ENCODE measurements at regions not wholly inside any gene's neighbourhood (a gene's known extent, or its start where the extent isn't known, plus 50 kb on each side); places are given as distances from the start of the nearest gene placed in this dataset.

- H3K9me3 ChIP-seq (ENCODE audit: insufficient read depth, low read depth, low read length): no peaks in the 10 kb centered on the region
- H3K9me2 ChIP-seq (replicated peaks; ENCODE audit: low read depth, low read length): no peaks in the 10 kb centered on the region
- no peaks in the 10 kb centered on the region for H4K20me1 ChIP-seq (ENCODE audit: insufficient read depth, low read length, poor library complexity, severe bottlenecking)
- no peak overlapping the region for H3K9ac ChIP-seq (ENCODE audit: low read depth, low read length, poor library complexity, severe bottlenecking)
- H3K79me2 ChIP-seq (ENCODE audit: insufficient read depth, low read length): no peaks in the 10 kb centered on the region
- no peak overlapping the region for H2AFZ ChIP-seq (ENCODE audit: low read length)
- no peaks in the 10 kb centered on the region for H3K36me3 ChIP-seq (ENCODE audit: insufficient read depth, low read length)
- TF ChIP-seq, protein P1, sequence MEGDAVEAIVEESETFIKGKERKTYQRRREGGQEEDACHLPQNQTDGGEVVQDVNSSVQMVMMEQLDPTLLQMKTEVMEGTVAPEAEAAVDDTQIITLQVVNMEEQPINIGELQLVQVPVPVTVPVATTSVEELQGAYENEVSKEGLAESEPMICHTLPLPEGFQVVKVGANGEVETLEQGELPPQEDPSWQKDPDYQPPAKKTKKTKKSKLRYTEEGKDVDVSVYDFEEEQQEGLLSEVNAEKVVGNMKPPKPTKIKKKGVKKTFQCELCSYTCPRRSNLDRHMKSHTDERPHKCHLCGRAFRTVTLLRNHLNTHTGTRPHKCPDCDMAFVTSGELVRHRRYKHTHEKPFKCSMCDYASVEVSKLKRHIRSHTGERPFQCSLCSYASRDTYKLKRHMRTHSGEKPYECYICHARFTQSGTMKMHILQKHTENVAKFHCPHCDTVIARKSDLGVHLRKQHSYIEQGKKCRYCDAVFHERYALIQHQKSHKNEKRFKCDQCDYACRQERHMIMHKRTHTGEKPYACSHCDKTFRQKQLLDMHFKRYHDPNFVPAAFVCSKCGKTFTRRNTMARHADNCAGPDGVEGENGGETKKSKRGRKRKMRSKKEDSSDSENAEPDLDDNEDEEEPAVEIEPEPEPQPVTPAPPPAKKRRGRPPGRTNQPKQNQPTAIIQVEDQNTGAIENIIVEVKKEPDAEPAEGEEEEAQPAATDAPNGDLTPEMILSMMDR (conservative IDR thresholded peaks at IDR 0.05; ENCODE audit: low read length): no peak
- no peak for TF ChIP-seq EZH2phosphoT487 (IDR thresholded peaks at IDR 0.05; ENCODE audit: borderline replicate concordance)
- H3F3A ChIP-seq (ENCODE audit: low read depth): no peaks in the 10 kb centered on the region
- no peak overlapping the region for H3K4me3 ChIP-seq (ENCODE audit: low read length, poor library complexity, severe bottlenecking)
- no peaks in the 10 kb centered on the region for H3K4me1 ChIP-seq (ENCODE audit: insufficient read depth, low read length, poor library complexity, severe bottlenecking)
- no peak overlapping the region for H3K4me2 ChIP-seq (ENCODE audit: low read depth, low read length, poor library complexity, severe bottlenecking)
- no peaks in the 10 kb centered on the region for H3K27me3 ChIP-seq (ENCODE audit: insufficient read depth, low read length, poor library complexity, severe bottlenecking)
These were observed 276.1 kb downstream of the GASK1B start for GRCh38 chr4:157896726-157897125.

DNA sequence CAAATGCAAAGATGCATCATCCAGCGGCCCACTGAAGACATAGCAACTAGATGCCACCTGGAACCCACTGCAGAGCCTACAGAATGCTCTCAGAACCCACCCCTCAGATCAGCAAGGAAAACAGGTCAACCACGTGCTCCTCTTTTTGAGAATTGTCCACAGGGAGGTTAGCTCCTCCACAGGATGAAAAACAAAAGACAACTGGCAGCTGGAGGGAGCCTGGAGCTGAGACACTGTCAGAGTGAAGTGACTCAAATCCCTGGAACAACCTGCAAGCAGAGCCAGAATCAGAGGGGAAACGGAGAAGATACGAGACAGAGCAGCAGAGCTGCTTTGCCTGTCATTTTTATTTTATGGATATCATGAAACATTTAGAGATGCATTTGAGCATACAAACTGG, 277.6 kb downstream of the GASK1B start:
- TF ChIP-seq, protein P1 (conservative IDR thresholded peaks at IDR 0.05; ENCODE audit: low read length): no peak
- no peak for TF ChIP-seq EZH2phosphoT487 (IDR thresholded peaks at IDR 0.05; ENCODE audit: borderline replicate concordance)
- Histone ChIP-seq H3K9me2 (replicated peaks; ENCODE audit: low read depth, low read length) (no peaks in the 10 kb centered on the region), H2AFZ (ENCODE audit: low read length) (no peak overlapping the region), H3K9me3 (ENCODE audit: insufficient read depth, low read depth, low read length) (no peaks in the 10 kb centered on the region), H3K27me3 (ENCODE audit: insufficient read depth, low read length, poor library complexity, severe bottlenecking) (no peaks in the 10 kb centered on the region), H3F3A (ENCODE audit: low read depth) (no peaks in the 10 kb centered on the region), H3K36me3 (ENCODE audit: insufficient read depth, low read length) (no peaks in the 10 kb centered on the region), H3K9ac (ENCODE audit: low read depth, low read length, poor library complexity, severe bottlenecking) (no peak overlapping the region), H3K4me2 (ENCODE audit: low read depth, low read length, poor library complexity, severe bottlenecking) (no peak overlapping the region), H4K20me1 (ENCODE audit: insufficient read depth, low read length, poor library complexity, severe bottlenecking) (no peaks in the 10 kb centered on the region), H3K79me2 (ENCODE audit: insufficient read depth, low read length) (no peaks in the 10 kb centered on the region), H3K4me1 (ENCODE audit: insufficient read depth, low read length, poor library complexity, severe bottlenecking) (no peaks in the 10 kb centered on the region), H3K4me3 (ENCODE audit: low read length, poor library complexity, severe bottlenecking) (no peak overlapping the region)

DNA sequence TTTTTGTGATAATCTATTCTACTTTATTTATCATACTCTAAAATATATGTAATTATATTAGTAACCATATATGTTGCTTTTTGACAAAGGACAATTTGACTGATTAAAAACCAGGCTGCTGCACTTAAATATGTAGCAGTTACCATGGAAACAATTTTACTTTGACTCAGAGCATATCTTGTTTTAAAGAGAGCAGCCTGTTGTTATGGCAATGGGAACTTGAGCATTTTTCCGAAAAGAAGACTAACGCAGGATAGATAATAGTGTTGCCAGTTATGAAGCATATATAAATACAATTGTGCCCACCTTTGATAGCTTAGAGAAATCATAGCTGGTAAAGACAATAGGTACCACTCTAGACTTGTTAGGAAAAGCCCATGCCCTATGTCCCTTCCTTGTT, 283.0 kb downstream of the GASK1B start:
- no peak overlapping the region for H3K4me2 ChIP-seq (ENCODE audit: low read depth, low read length, poor library complexity, severe bottlenecking)
- no peak overlapping the region for H3K9ac ChIP-seq (ENCODE audit: low read depth, low read length, poor library complexity, severe bottlenecking)
- no peaks in the 10 kb centered on the region for H3K36me3 ChIP-seq (ENCODE audit: insufficient read depth, low read length)
- no peaks in the 10 kb centered on the region for H3K9me3 ChIP-seq (ENCODE audit: insufficient read depth, low read depth, low read length)
- TF ChIP-seq EZH2phosphoT487 (IDR thresholded peaks at IDR 0.05; ENCODE audit: borderline replicate concordance): no peak
- TF ChIP-seq, protein P1 (conservative IDR thresholded peaks at IDR 0.05; ENCODE audit: low read length): no peak
- no peak overlapping the region for H3K4me3 ChIP-seq (ENCODE audit: low read length, poor library complexity, severe bottlenecking)
- no peaks in the 10 kb centered on the region for H3F3A ChIP-seq (ENCODE audit: low read depth)
- H3K4me1 ChIP-seq (ENCODE audit: insufficient read depth, low read length, poor library complexity, severe bottlenecking): no peaks in the 10 kb centered on the region
- no peaks in the 10 kb centered on the region for H3K9me2 ChIP-seq (replicated peaks; ENCODE audit: low read depth, low read length)
- H3K79me2 ChIP-seq (ENCODE audit: insufficient read depth, low read length): no peaks in the 10 kb centered on the region
- H2AFZ ChIP-seq (ENCODE audit: low read length): no peak overlapping the region
- H4K20me1 ChIP-seq (ENCODE audit: insufficient read depth, low read length, poor library complexity, severe bottlenecking): no peaks in the 10 kb centered on the region
- no peaks in the 10 kb centered on the region for H3K27me3 ChIP-seq (ENCODE audit: insufficient read depth, low read length, poor library complexity, severe bottlenecking)

All from Loucy (cell line).